Lower leg skin (tissue), 3 donors: ENCODE measurements at regions not wholly inside any gene's neighbourhood (a gene's known extent, or its start where the extent isn't known, plus 50 kb on each side); places are given as distances from the start of the nearest gene placed in this dataset.

ENCODE experiments used
- CTCF ChIP-seq, 3 donors: fragments of 450-650 bp; IDR thresholded peaks; one replicate each; pipeline ENCODE4 v1.5.1; 2016; ENCODE audit warnings: antibody characterized with exemption in 3 of 3, mild to moderate bottlenecking in 3 of 3, moderate library complexity in 2 of 3
- POLR2A ChIP-seq, 2 donors: fragments of 450-650 bp; IDR thresholded peaks; one replicate each; pipeline ENCODE4 v1.6.1; 2016 to 2017; ENCODE audit warnings: antibody characterized with exemption in 2 of 2, mild to moderate bottlenecking in 1 of 2, moderate library complexity in 1 of 2

- no peak for TF ChIP-seq CTCF (IDR thresholded peaks at IDR 0.05)
- no peak for TF ChIP-seq POLR2A (IDR thresholded peaks at IDR 0.05)
Measured at GRCh38 chr12:47367912-47368537, 288.3 kb upstream of the AMIGO2 start.
